RPMI7951 (cell line): ENCODE measurements at regions not wholly inside any gene's neighbourhood (a gene's known extent, or its start where the extent isn't known, plus 50 kb on each side); places are given as distances from the start of the nearest gene placed in this dataset.
"Not testable (repeated sequence)": the region's sequence is repeated elsewhere in the genome, so short reads cannot be mapped to it uniquely, and the experiment has no call there.

Experiments
- DNase-seq: peaks from one replicate; pipeline ENCODE4 v3.0.0-alpha.2; 2012; ENCODE audit warnings: low read depth

GRCh38 chr9:19656704-19657103, 132.1 kb downstream of the SLC24A2 start:
- DNase-seq: no peak

GRCh38 chr9:19651681-19652080, 137.2 kb downstream of the SLC24A2 start:
- DNase-seq: no peak

GRCh38 chr9:19650312-19650711, 138.5 kb downstream of the SLC24A2 start:
- no peak for DNase-seq

GRCh38 chr9:19649336-19650041, 139.3 kb downstream of the SLC24A2 start:
- DNase-seq: no peak

- no peak for DNase-seq
Observed at GRCh38 chr9:19648672-19649071, 140.2 kb downstream of the SLC24A2 start.

- no peak for DNase-seq
Observed at GRCh38 chr9:19643875-19644274, 145.0 kb downstream of the SLC24A2 start.

- DNase-seq: no peak
Observed at GRCh38 chr9:19642256-19642655, 146.6 kb downstream of the SLC24A2 start.

GRCh38 chr9:19641046-19641445, 147.8 kb downstream of the SLC24A2 start:
- no peak for DNase-seq

GRCh38 chr9:19640014-19640413, 148.8 kb downstream of the SLC24A2 start:
- DNase-seq: no peak

- no peak for DNase-seq
Observed at GRCh38 chr9:19637084-19637483, 151.8 kb downstream of the SLC24A2 start.

- no peak for DNase-seq
Observed at GRCh38 chr9:19634881-19635280, 154.0 kb downstream of the SLC24A2 start.

GRCh38 chr9:19631181-19631580, 157.7 kb downstream of the SLC24A2 start:
- no peak for DNase-seq

GRCh38 chr9:19630760-19631159, 158.1 kb downstream of the SLC24A2 start:
- DNase-seq: no peak

- DNase-seq: no peak
Observed at GRCh38 chr9:19629488-19629887, 159.3 kb downstream of the SLC24A2 start.

- DNase-seq: not testable (repeated sequence)
Observed at GRCh38 chr9:19625426-19625825, 163.4 kb downstream of the SLC24A2 start.

GRCh38 chr9:19624519-19624918, 164.3 kb downstream of the SLC24A2 start:
- no peak for DNase-seq

GRCh38 chr9:19623941-19624340, 164.9 kb downstream of the SLC24A2 start:
- no peak for DNase-seq

GRCh38 chr9:19620326-19620725, 168.5 kb downstream of the SLC24A2 start:
- DNase-seq: no peak

GRCh38 chr9:19619221-19619620, 169.6 kb downstream of the SLC24A2 start:
- DNase-seq: no peak

- DNase-seq: no peak
Observed at GRCh38 chr9:19618816-19619215, 170.0 kb downstream of the SLC24A2 start.

- no peak for DNase-seq
Observed at GRCh38 chr9:19615036-19615624, 173.7 kb downstream of the SLC24A2 start.

GRCh38 chr9:19614294-19614693, 174.5 kb downstream of the SLC24A2 start:
- no peak for DNase-seq

GRCh38 chr9:19600538-19600937, 188.3 kb downstream of the SLC24A2 start:
- DNase-seq: no peak

GRCh38 chr9:19598722-19599121, 189.9 kb downstream of the ACER2 start:
- no peak for DNase-seq
